ENCODE measurements at regions not wholly inside any gene's neighbourhood (a gene's known extent, or its start where the extent isn't known, plus 50 kb on each side); places are given as distances from the start of the nearest gene placed in this dataset.
A peak's percentile ranks its signal among the peaks of the same experiment; 100 is the strongest.

GRCh38 chr10:106395041-106395749 is 769.3 kb downstream of the SORCS1 start:
- Mint-ChIP-seq H3K9me3 (no peaks in the 10 kb centered on the region), H3K4me1 (peaks cover 9% of the 10 kb centered on the region), H3K4me3 (no peak overlapping the region), H3K36me3 (no peaks in the 10 kb centered on the region), H3K27me3 (ENCODE audit: low read depth) (no peaks in the 10 kb centered on the region; the same call in 1 of the 2 replicates), H3K27ac (no peak overlapping the region)
- no peak for ATAC-seq
- no peak for DNase-seq (ENCODE audit: low spot score)
- TF ChIP-seq ZNF512 (CRISPR knock-in tag; IDR thresholded peaks at IDR 0.05; ENCODE audit: borderline replicate concordance), result no peak
- no peak for TF ChIP-seq ESRRA (CRISPR knock-in tag; IDR thresholded peaks at IDR 0.05; ENCODE audit: borderline replicate concordance)
- TF ChIP-seq GTF2I (CRISPR knock-in tag; conservative IDR thresholded peaks at IDR 0.05), result no peak
- no peak for TF ChIP-seq OVOL2 (CRISPR knock-in tag; IDR thresholded peaks at IDR 0.05; ENCODE audit: borderline replicate concordance)
- no peak for TF ChIP-seq USF2 (CRISPR knock-in tag; IDR thresholded peaks at IDR 0.05)
- no peak for TF ChIP-seq ZNF317 (CRISPR knock-in tag; IDR thresholded peaks at IDR 0.05; ENCODE audit: borderline replicate concordance, low read depth)
- TF ChIP-seq ATF3 (CRISPR knock-in tag; conservative IDR thresholded peaks at IDR 0.05), result no peak
- no peak for TF ChIP-seq CREB1 (CRISPR knock-in tag; IDR thresholded peaks at IDR 0.05)
- TF ChIP-seq ZNF671 (CRISPR knock-in tag; IDR thresholded peaks at IDR 0.05), result no peak
- no peak for TF ChIP-seq SMAD3 (CRISPR knock-in tag; IDR thresholded peaks at IDR 0.05; ENCODE audit: borderline replicate concordance)
- TF ChIP-seq ZNF532 (CRISPR knock-in tag; IDR thresholded peaks at IDR 0.05; ENCODE audit: borderline replicate concordance), result no peak
- POLR2A ChIA-PET, result no interaction called here
- CTCF ChIA-PET, result interaction anchor here (1.0 kb wide), 1 partner anchor 176 kb away, joined by 3 read pairs; no protein-coding TSS in a partner anchor

- CTCF ChIA-PET, result no interaction called here
- ATAC-seq (peak; percentile 88), DNase-seq (ENCODE audit: low spot score) (peak; percentile 17)
- Mint-ChIP-seq H3K27ac (peak overlapping the region; percentile 32; the same call in 1 of the 2 replicates), H3K9me3 (no peaks in the 10 kb centered on the region), H3K36me3 (no peaks in the 10 kb centered on the region), H3K4me3 (no peak overlapping the region), H3K27me3 (ENCODE audit: low read depth) (no peaks in the 10 kb centered on the region), H3K4me1 (peaks cover 5% of the 10 kb centered on the region; the same call in 1 of the 2 replicates)
- POLR2A ChIA-PET, result no interaction called here
- TF ChIP-seq NFATC4 (CRISPR knock-in tag; IDR thresholded peaks at IDR 0.05) (no peak), TP53 (CRISPR knock-in tag; IDR thresholded peaks at IDR 0.05) (no peak), USF2 (CRISPR knock-in tag; IDR thresholded peaks at IDR 0.05) (no peak), FOXK1 (CRISPR knock-in tag; IDR thresholded peaks at IDR 0.05) (no peak), ATF3 (CRISPR knock-in tag; conservative IDR thresholded peaks at IDR 0.05) (no peak)
Observed at GRCh38 chr10:106392778-106393177, 771.7 kb downstream of the SORCS1 start.
